ENCODE measurements at regions not wholly inside any gene's neighbourhood (a gene's known extent, or its start where the extent isn't known, plus 50 kb on each side); places are given as distances from the start of the nearest gene placed in this dataset.

DNA sequence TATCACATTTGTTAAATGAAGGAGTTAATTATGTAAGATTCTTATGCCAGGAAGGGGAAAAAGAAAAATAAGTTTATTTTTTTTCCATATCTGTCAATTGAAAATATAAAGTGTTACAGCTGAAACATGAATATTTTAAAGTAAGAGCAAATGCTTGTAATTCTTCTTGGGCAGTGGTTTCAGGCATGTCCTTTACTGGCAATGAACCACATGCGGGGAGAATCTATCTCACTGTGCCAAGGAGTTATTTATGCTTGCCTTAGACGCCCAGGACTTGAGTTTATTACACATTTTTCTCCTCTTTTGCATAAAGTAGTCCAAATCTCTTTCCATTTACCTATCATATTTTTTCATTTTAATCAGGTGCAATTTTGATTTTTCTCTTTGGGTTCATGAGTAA, 207.8 kb upstream of the NRIP1 start:
- TF ChIP-seq EZH2phosphoT487 (IDR thresholded peaks at IDR 0.05; ENCODE audit: borderline replicate concordance) (no peak), CTCF (conservative IDR thresholded peaks at IDR 0.05; ENCODE audit: low read length) (no peak)
